ENCODE measurements at regions not wholly inside any gene's neighbourhood (a gene's known extent, or its start where the extent isn't known, plus 50 kb on each side); places are given as distances from the start of the nearest gene placed in this dataset.

DNA sequence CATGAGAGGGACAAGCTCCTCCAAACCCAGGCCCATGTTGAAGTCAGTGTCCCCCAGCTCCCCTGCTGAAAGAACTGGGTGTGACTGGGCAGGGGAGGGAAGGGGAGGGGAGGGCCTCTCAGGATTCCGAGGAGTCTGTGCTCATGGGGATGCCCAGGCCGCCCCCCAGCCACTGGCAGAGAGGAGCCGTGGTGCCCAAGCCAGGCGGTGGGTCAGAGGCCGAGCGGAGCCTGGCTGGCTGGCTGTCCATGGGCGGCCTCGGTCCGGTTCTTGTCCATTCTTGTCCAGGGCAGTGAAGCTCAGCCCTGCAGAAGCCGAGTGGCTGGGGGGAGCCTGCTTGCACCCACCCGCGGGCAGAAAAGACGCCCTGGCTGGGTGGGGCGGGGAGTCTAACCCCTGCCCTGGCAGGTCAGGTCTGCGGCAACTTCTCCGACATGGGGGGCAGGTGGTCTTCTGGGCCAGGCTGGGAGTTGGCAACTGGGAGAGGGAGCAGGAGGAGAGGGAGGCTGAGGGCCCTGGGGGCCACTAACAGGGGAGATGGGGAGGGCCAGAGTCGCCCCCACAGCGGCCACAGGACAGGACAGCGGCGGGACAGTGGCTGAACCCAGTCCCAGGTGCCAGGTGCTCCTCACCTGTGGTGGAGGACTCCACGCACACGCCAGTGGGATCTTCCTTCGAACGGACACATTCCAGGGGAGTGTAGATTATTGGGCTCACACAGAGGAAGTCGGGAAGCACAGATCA, 54.1 kb downstream of the FOXL3 start:
- TF ChIP-seq, protein P1, sequence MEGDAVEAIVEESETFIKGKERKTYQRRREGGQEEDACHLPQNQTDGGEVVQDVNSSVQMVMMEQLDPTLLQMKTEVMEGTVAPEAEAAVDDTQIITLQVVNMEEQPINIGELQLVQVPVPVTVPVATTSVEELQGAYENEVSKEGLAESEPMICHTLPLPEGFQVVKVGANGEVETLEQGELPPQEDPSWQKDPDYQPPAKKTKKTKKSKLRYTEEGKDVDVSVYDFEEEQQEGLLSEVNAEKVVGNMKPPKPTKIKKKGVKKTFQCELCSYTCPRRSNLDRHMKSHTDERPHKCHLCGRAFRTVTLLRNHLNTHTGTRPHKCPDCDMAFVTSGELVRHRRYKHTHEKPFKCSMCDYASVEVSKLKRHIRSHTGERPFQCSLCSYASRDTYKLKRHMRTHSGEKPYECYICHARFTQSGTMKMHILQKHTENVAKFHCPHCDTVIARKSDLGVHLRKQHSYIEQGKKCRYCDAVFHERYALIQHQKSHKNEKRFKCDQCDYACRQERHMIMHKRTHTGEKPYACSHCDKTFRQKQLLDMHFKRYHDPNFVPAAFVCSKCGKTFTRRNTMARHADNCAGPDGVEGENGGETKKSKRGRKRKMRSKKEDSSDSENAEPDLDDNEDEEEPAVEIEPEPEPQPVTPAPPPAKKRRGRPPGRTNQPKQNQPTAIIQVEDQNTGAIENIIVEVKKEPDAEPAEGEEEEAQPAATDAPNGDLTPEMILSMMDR (IDR thresholded peaks at IDR 0.05) = no peak
- TF ChIP-seq POLR2A (IDR thresholded peaks at IDR 0.05) = no peak

Data from breast epithelium (tissue), 3 donors.